ENCODE measurements at regions not wholly inside any gene's neighbourhood (a gene's known extent, or its start where the extent isn't known, plus 50 kb on each side); places are given as distances from the start of the nearest gene placed in this dataset.

DNA sequence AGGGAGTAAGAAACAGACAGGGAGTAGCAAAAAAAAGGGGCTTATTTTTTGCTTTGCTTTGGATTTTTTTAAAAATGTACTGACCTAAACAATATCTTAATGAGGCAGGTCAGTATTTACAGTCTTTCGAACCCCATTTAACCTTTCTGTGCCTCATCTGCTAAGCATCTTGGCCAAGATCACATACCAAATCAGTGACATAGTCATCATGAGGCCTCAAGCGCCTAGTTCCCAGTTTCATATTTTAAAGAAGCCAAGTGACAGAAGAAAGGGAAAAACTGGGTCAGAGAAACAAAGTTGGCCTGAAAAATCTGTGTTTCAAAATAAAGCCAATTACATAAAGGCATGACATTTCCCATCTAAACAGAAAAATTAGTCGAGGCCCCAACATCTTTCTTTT lies 94.6 kb upstream of the WDR44 start:
- ChIA-PET POLR2A (no interaction called here), CTCF (no interaction called here)
- Histone ChIP-seq H4K20me1 (ENCODE audit: control insufficient read depth, insufficient read depth, low read length, poor library complexity, severe bottlenecking) (no peaks in the 10 kb centered on the region), H3K9me3 (ENCODE audit: control extremely low read depth in 1 of 3, control insufficient read depth in 2 of 3, insufficient read depth in 1 of 3, low read length in 2 of 3) (no peaks in the 10 kb centered on the region), H2AFZ (ENCODE audit: insufficient read depth, low read depth, low read length, poor library complexity, severe bottlenecking) (no peak overlapping the region), H3K4me1 (ENCODE audit: control insufficient read depth in 2 of 2, insufficient read depth in 2 of 2, low read length in 2 of 2) (no peaks in the 10 kb centered on the region), H3K36me3 (replicated peaks in 1 of 2; ENCODE audit: control extremely low read depth in 1 of 2, control insufficient read depth in 1 of 2, extremely low read depth in 1 of 2, insufficient read depth in 2 of 2, low read length in 1 of 2) (no peaks in the 10 kb centered on the region), H3K9ac (ENCODE audit: low read length) (no peak overlapping the region), H3K4me2 (replicated peaks; ENCODE audit: low read depth, low read length, poor library complexity, severe bottlenecking) (no peak overlapping the region), H3K27me3 (replicated peaks in 1 of 4; ENCODE audit: control extremely low read depth in 1 of 4, control insufficient read depth in 3 of 4, insufficient read depth in 4 of 4, low read length in 3 of 4) (no peaks in the 10 kb centered on the region), H3K79me2 (ENCODE audit: control insufficient read depth, insufficient read depth, low read length) (no peaks in the 10 kb centered on the region), H3K27ac (ENCODE audit: low read length in 2 of 2) (no peak overlapping the region), H3K4me3 (ENCODE audit: control extremely low read depth in 1 of 5, extremely low read depth in 1 of 5, insufficient read depth in 1 of 5, low read depth in 2 of 5, low read length in 4 of 5) (no peak overlapping the region)
- no peak for ATAC-seq (ENCODE audit: low read depth)
- Mint-ChIP-seq H3K27ac (no peak overlapping the region), H3K9me3 (ENCODE audit: insufficient read depth) (no peaks in the 10 kb centered on the region), H3K4me1 (no peaks in the 10 kb centered on the region), H3K27me3 (no peaks in the 10 kb centered on the region), H3K4me3 (no peak overlapping the region)
- DNase-seq = no peak
- intact Hi-C loops (cut with micrococcal nuclease) = no loop called here
- no CpG with 5 or more reads among the region's 3 CpGs for WGBS (ENCODE audit: insufficient coverage)
- TF ChIP-seq EZH2 (IDR thresholded peaks at IDR 0.05; ENCODE audit: borderline replicate concordance, insufficient read depth, low read depth, low read length, poor library complexity, severe bottlenecking) = no peak
- TF ChIP-seq, protein P1, sequence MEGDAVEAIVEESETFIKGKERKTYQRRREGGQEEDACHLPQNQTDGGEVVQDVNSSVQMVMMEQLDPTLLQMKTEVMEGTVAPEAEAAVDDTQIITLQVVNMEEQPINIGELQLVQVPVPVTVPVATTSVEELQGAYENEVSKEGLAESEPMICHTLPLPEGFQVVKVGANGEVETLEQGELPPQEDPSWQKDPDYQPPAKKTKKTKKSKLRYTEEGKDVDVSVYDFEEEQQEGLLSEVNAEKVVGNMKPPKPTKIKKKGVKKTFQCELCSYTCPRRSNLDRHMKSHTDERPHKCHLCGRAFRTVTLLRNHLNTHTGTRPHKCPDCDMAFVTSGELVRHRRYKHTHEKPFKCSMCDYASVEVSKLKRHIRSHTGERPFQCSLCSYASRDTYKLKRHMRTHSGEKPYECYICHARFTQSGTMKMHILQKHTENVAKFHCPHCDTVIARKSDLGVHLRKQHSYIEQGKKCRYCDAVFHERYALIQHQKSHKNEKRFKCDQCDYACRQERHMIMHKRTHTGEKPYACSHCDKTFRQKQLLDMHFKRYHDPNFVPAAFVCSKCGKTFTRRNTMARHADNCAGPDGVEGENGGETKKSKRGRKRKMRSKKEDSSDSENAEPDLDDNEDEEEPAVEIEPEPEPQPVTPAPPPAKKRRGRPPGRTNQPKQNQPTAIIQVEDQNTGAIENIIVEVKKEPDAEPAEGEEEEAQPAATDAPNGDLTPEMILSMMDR (IDR thresholded peaks at IDR 0.05) = no peak

DNA sequence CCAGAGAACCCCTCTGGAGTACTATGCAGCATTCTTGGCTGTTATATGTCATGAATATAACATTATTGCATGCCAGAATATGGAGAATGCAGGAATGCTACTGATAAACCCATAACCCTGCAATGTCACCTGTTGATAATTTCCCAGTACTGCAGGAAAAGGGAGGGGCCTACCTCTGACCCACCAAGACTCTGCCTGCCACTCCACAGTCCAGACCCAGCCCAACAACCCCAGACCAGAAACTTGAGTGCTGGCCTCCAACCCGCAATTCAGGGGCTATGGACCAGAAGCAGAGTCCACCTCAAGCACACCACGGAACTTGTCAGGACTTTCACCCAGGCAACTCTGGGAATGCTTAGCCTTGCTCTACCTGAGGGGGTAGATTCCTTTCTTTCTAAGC lies 92.9 kb upstream of the WDR44 start:
- ATAC-seq (ENCODE audit: low read depth) (no peak), DNase-seq (no peak)
- Histone ChIP-seq H4K20me1 (ENCODE audit: control insufficient read depth, insufficient read depth, low read length, poor library complexity, severe bottlenecking) (no peaks in the 10 kb centered on the region), H3K9ac (ENCODE audit: low read length) (no peak overlapping the region), H3K36me3 (replicated peaks in 1 of 2; ENCODE audit: control extremely low read depth in 1 of 2, control insufficient read depth in 1 of 2, extremely low read depth in 1 of 2, insufficient read depth in 2 of 2, low read length in 1 of 2) (no peaks in the 10 kb centered on the region), H3K4me2 (replicated peaks; ENCODE audit: low read depth, low read length, poor library complexity, severe bottlenecking) (no peak overlapping the region), H2AFZ (ENCODE audit: insufficient read depth, low read depth, low read length, poor library complexity, severe bottlenecking) (no peak overlapping the region), H3K9me3 (ENCODE audit: control extremely low read depth in 1 of 3, control insufficient read depth in 2 of 3, insufficient read depth in 1 of 3, low read length in 2 of 3) (no peaks in the 10 kb centered on the region), H3K4me3 (ENCODE audit: control extremely low read depth in 1 of 5, extremely low read depth in 1 of 5, insufficient read depth in 1 of 5, low read depth in 2 of 5, low read length in 4 of 5) (no peak overlapping the region), H3K4me1 (ENCODE audit: control insufficient read depth in 2 of 2, insufficient read depth in 2 of 2, low read length in 2 of 2) (no peaks in the 10 kb centered on the region), H3K27ac (ENCODE audit: low read length in 2 of 2) (no peak overlapping the region), H3K27me3 (replicated peaks in 1 of 4; ENCODE audit: control extremely low read depth in 1 of 4, control insufficient read depth in 3 of 4, insufficient read depth in 4 of 4, low read length in 3 of 4) (no peaks in the 10 kb centered on the region), H3K79me2 (ENCODE audit: control insufficient read depth, insufficient read depth, low read length) (no peaks in the 10 kb centered on the region)
- H3K4me3 Mint-ChIP-seq = no peak overlapping the region
- H3K27ac Mint-ChIP-seq = no peak overlapping the region
- TF ChIP-seq, protein P1 (IDR thresholded peaks at IDR 0.05) = no peak
- no peak for TF ChIP-seq EZH2 (IDR thresholded peaks at IDR 0.05; ENCODE audit: borderline replicate concordance, insufficient read depth, low read depth, low read length, poor library complexity, severe bottlenecking)
- H3K27me3 Mint-ChIP-seq = peaks cover 3% of the 10 kb centered on the region
- H3K4me1 Mint-ChIP-seq = no peaks in the 10 kb centered on the region
- ChIA-PET POLR2A (no interaction called here), CTCF (interaction anchor here (0.8 kb wide), 1 partner anchor 9 kb away, joined by 3 read pairs; no protein-coding TSS in a partner anchor)
- 100% methylated on average over 1 of the region's 2 CpGs for WGBS (ENCODE audit: insufficient coverage)
- no peaks in the 10 kb centered on the region for H3K9me3 Mint-ChIP-seq (ENCODE audit: insufficient read depth)
- intact Hi-C loops (cut with micrococcal nuclease) = no loop called here

All from B cell (primary cell).